ENCODE measurements at regions not wholly inside any gene's neighbourhood (a gene's known extent, or its start where the extent isn't known, plus 50 kb on each side); places are given as distances from the start of the nearest gene placed in this dataset.
A peak's percentile ranks its signal among the peaks of the same experiment; 100 is the strongest.

- Histone ChIP-seq H3K36me3 (no peaks in the 10 kb centered on the region), H3K9me3 (replicated peaks) (no peaks in the 10 kb centered on the region), H3K27ac (no peak overlapping the region), H3K4me1 (no peaks in the 10 kb centered on the region), H3K4me3 (no peak overlapping the region), H3K27me3 (no peaks in the 10 kb centered on the region)
- DNase-seq, result no peak
Observed at GRCh38 chr16:73629011-73629410, 581.1 kb upstream of the ZFHX3 start.

DNA sequence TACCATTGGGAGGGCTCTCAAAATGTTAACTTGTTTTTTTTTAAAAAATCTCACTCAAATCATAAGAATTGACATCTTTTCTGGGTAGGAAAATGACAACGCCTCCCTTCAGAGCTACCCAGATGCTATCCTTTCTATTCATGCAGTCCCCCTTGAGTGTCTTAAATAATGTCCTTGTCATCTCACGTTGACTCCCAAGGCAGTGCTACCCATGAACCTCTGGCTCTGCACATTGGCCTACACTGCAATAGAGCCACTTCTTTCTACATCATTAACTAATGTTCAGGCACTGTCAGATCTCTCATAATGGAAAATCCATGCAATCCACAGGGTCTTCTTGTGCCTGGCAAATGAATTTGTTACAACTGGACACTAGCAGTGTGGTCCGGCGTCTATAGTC is 569.8 kb upstream of the ZFHX3 start:
- Histone ChIP-seq H3K4me1 (no peaks in the 10 kb centered on the region; the same call in 1 of the 2 replicates), H3K36me3 (no peaks in the 10 kb centered on the region), H3K27ac (no peak overlapping the region), H3K9me3 (replicated peaks) (no peaks in the 10 kb centered on the region), H3K4me3 (no peak overlapping the region), H3K27me3 (no peaks in the 10 kb centered on the region)
- no peak for DNase-seq

GRCh38 chr16:73616770-73617169 is 568.8 kb upstream of the ZFHX3 start:
- H3K27ac ChIP-seq, result no peak overlapping the region
- H3K4me1 ChIP-seq, result peaks cover 7% of the 10 kb centered on the region
- no peaks in the 10 kb centered on the region for H3K27me3 ChIP-seq
- no peaks in the 10 kb centered on the region for H3K9me3 ChIP-seq (replicated peaks)
- no peaks in the 10 kb centered on the region for H3K36me3 ChIP-seq
- H3K4me3 ChIP-seq, result no peak overlapping the region
- no peak for DNase-seq

DNA sequence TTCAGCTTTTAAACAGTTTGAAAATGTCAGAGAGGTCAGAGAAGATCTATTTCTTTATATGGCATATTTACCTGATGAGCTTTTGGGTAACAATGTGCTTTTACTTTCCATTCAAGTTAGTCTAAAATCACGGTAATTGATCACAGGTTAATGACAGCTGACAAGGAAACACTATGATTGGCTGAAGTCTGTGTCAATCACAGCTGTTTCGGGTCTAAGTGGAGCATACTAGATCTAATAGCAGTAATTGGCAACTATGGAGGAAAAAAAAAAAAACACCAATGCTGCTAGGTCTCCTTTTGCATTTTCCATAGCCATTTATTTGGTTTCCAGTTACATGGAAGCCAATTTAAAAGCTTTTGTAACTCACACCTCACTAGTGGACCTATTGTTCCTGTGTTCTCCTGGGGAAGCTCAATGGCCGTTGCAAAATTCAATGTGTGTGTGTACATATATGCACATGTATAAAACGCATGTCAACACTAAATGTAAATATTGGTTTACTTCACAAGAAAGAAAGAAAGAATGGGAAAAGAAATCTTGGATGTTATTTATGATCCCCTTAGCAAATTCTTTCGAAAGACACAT is 568.3 kb upstream of the ZFHX3 start:
- Histone ChIP-seq H3K27ac (peak overlapping the region; percentile 82), H3K36me3 (no peaks in the 10 kb centered on the region), H3K27me3 (no peaks in the 10 kb centered on the region), H3K4me3 (no peak overlapping the region), H3K4me1 (peaks cover 12% of the 10 kb centered on the region), H3K9me3 (replicated peaks) (no peaks in the 10 kb centered on the region)
- peak in 1 of 2 experiments; percentile 20 for DNase-seq

DNA sequence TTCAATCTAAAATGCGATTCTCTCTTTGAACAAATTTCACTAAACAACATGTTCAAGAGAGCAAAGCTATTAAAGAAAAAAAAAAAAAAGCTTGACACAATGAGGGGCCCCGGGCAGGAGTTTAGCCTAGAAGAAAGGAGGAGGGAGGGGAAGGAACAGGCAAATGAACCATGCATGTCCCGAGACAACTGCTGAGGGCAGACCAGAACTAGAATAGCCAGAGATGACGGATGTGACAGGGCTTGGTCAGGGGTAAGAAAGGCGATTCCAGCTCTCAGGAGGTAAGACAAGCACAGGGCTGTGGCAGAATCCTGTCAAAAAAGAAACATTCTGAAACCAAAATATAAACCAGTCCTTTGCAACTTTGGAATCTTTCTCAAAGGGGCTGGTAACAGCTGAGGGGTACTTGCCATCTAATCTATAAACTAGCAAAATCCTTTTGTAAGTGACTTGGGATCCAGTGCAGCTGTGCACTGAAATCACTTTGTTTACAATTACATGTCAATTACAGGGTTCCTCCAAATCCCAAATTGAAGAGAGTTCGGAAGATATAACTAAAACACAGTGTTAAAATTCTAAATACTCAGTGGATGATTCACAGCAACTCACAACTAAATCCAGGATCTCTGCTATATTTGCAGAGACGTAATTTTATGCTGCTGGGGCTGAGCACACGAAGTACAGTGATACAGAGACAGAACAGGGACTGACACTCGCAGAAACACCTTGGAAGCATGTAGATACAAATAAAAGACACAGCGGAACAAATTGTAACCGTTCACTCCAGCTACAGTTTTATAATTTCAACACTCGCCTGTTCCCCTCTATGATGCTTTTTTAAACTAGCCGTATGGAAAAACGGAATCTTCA is 567.4 kb upstream of the ZFHX3 start:
- Histone ChIP-seq H3K9me3 (replicated peaks) (no peaks in the 10 kb centered on the region), H3K4me1 (peaks cover 19% of the 10 kb centered on the region), H3K36me3 (no peaks in the 10 kb centered on the region), H3K27me3 (no peaks in the 10 kb centered on the region), H3K4me3 (peak overlapping the region; percentile 41), H3K27ac (peak overlapping the region; percentile 82)
- DNase-seq, result peak; percentile 43 to 62

DNA sequence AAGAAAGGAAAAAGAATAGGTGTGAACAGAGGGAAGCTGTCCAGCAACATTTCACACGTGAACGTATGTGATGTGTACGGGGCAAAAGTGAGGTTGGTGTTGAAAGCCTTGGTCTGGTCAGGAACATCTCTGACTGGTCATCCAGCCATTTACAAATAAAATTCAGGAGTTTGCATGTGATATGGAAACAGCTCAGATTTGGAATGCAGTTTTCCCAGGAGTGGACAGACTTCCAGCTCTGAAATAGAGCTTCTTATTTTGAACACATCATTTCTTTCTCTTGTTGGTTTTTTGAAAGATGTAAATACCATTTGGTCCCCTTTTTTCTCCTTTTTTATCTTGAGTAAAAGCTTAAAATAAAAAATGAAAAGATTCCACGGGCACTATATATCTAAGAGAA is 566.2 kb upstream of the ZFHX3 start:
- Histone ChIP-seq H3K27ac (no peak overlapping the region), H3K9me3 (replicated peaks) (no peaks in the 10 kb centered on the region), H3K4me3 (no peak overlapping the region), H3K36me3 (no peaks in the 10 kb centered on the region), H3K27me3 (no peaks in the 10 kb centered on the region), H3K4me1 (peaks cover 20% of the 10 kb centered on the region)
- no peak for DNase-seq

DNA sequence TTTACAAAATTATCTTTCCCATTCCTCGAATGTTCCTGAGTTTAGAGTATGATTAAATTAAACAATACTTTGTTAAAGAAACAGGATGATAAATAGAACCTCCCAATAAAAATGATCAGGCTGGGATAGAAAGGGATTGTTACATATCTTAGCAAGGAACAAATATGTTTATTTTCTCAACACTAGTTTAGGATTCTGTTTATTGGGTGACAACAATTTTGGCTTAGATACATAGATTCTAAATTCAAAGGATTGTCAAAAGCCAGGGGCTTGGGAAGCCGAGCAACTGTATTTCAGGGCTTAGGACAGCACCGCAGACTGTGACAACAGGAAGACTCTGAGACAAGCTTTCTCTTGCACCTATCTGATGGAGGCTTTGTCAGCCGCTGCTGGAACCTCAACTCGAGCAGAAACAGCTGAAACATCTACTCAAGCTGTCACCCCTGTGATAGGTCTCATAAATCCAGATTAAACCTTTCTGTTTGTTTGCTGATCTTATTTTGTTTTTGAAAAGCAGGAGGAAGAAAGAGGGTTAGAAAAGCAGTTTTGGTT is 562.8 kb upstream of the ZFHX3 start:
- DNase-seq, result peak; percentile 34 to 59
- Histone ChIP-seq H3K27ac (peak overlapping the region; percentile 65), H3K4me1 (peaks cover 22% of the 10 kb centered on the region), H3K9me3 (replicated peaks) (no peaks in the 10 kb centered on the region), H3K36me3 (no peaks in the 10 kb centered on the region), H3K4me3 (peak overlapping the region; percentile 29), H3K27me3 (no peaks in the 10 kb centered on the region)

DNA sequence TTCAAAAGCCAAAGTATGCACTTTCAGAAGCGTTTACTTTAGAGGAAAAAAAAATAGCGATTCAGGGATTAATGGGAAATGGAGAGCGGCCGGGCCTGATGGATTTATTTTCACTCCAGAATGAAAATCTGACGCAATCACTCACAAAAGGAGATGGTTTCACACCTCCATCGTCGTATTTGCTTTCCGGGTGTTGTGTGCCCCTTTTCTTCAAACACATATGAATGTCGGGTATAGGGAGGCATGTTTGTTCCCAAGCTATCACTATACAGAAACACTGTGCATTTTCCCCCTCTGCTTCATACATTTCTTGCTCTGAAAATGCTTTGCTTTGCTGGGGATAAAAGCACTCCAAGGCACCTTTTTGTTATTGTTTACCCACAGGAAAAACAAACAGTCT is 562.2 kb upstream of the ZFHX3 start:
- H3K27ac ChIP-seq, result peak overlapping the region; percentile 65
- no peaks in the 10 kb centered on the region for H3K27me3 ChIP-seq
- peak overlapping the region; percentile 29 for H3K4me3 ChIP-seq
- peaks cover 25% of the 10 kb centered on the region for H3K4me1 ChIP-seq
- no peaks in the 10 kb centered on the region for H3K36me3 ChIP-seq
- H3K9me3 ChIP-seq (replicated peaks), result no peaks in the 10 kb centered on the region
- no peak for DNase-seq

DNA sequence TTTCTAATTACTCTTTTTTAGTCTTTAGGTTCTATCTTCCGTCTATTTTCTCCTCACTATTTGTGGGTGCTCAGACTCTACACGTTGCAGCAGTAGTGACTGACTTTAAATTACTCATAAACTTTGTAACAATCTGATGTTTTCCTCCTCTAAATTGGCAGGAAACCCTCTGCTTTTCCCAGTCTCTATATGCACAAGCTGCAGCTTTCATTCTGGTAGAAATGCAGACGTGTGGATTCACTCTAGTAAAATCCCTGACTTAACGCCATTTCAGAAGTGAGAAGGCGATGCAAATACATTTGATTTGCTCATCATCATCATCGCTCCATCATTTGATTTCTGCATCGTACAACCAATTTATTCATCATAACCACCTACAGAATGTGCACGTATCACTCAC is 561.0 kb upstream of the ZFHX3 start:
- DNase-seq, result no peak
- H3K27me3 ChIP-seq, result no peaks in the 10 kb centered on the region
- no peak overlapping the region for H3K4me3 ChIP-seq
- H3K36me3 ChIP-seq, result no peaks in the 10 kb centered on the region
- H3K27ac ChIP-seq, result no peak overlapping the region
- peaks cover 30% of the 10 kb centered on the region for H3K4me1 ChIP-seq
- no peaks in the 10 kb centered on the region for H3K9me3 ChIP-seq (replicated peaks)

DNA sequence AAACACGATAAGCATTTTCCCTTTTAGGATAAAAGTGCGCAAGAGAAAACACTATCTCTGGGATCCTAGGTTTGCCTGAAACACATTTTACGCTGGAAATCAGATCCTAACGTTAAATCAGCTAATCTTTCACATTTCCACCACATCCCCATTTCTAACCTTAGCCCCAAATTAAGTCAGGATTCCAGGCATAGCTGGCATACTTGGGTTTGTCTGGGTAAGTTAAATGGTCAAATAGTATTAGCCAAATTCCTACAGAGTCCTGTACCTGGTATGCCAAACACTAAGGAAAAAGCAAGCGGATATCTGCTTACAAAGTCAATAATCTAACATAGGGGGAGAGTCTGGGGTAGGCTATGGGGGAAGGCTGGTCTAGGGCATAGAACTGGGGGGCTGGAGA is 557.4 kb upstream of the ZFHX3 start:
- peak in 1 of 2 experiments; percentile 16 for DNase-seq
- H3K36me3 ChIP-seq, result no peaks in the 10 kb centered on the region
- H3K4me3 ChIP-seq, result 0 out of 2 replicates have a peak overlapping the region, but pooled peaks have one; percentile 2
- H3K27me3 ChIP-seq, result no peaks in the 10 kb centered on the region
- H3K27ac ChIP-seq, result peak overlapping the region; percentile 76
- no peaks in the 10 kb centered on the region for H3K9me3 ChIP-seq (replicated peaks)
- H3K4me1 ChIP-seq, result peaks cover 10% of the 10 kb centered on the region

GRCh38 chr16:73601911-73602310 is 554.0 kb upstream of the ZFHX3 start:
- no peak overlapping the region for H3K4me3 ChIP-seq
- H3K36me3 ChIP-seq, result no peaks in the 10 kb centered on the region
- no peak for DNase-seq
- H3K4me1 ChIP-seq, result peaks cover 9% of the 10 kb centered on the region
- no peak overlapping the region for H3K27ac ChIP-seq
- H3K27me3 ChIP-seq, result no peaks in the 10 kb centered on the region
- no peaks in the 10 kb centered on the region for H3K9me3 ChIP-seq (replicated peaks)

- H3K36me3 ChIP-seq, result no peaks in the 10 kb centered on the region
- no peaks in the 10 kb centered on the region for H3K27me3 ChIP-seq
- H3K4me3 ChIP-seq, result no peak overlapping the region
- no peak for DNase-seq
- no peaks in the 10 kb centered on the region for H3K9me3 ChIP-seq (replicated peaks)
- no peak overlapping the region for H3K27ac ChIP-seq
- H3K4me1 ChIP-seq, result peaks cover 2% of the 10 kb centered on the region; the same call in 1 of the 2 replicates
Observed at GRCh38 chr16:73599870-73600269, 551.9 kb upstream of the ZFHX3 start.

- DNase-seq, result no peak
- Histone ChIP-seq H3K27ac (no peak overlapping the region), H3K9me3 (replicated peaks) (no peaks in the 10 kb centered on the region)
Observed at GRCh38 chr16:73599351-73599750, 551.4 kb upstream of the ZFHX3 start.

GRCh38 chr16:73584157-73584556 is 536.2 kb upstream of the ZFHX3 start:
- Histone ChIP-seq H3K27ac (no peak overlapping the region), H3K27me3 (no peaks in the 10 kb centered on the region), H3K4me1 (no peaks in the 10 kb centered on the region), H3K36me3 (no peaks in the 10 kb centered on the region), H3K4me3 (no peak overlapping the region), H3K9me3 (replicated peaks) (no peaks in the 10 kb centered on the region)
- DNase-seq, result no peak

More at GRCh38 chr16:73599351-73599750, 551.4 kb upstream of the ZFHX3 start:
- H3K4me3 ChIP-seq, result no peak overlapping the region
- no peaks in the 10 kb centered on the region for H3K36me3 ChIP-seq
- H3K4me1 ChIP-seq, result no peaks in the 10 kb centered on the region
- no peaks in the 10 kb centered on the region for H3K27me3 ChIP-seq

GRCh38 chr16:73572135-73572828 is 524.4 kb upstream of the ZFHX3 start:
- H3K4me1 ChIP-seq, result no peaks in the 10 kb centered on the region; the same call in 1 of the 2 replicates
- no peaks in the 10 kb centered on the region for H3K36me3 ChIP-seq
- no peaks in the 10 kb centered on the region for H3K9me3 ChIP-seq (replicated peaks)
- DNase-seq, result peak; percentile 37 to 44
- no peaks in the 10 kb centered on the region for H3K27me3 ChIP-seq
- no peak overlapping the region for H3K4me3 ChIP-seq
- no peak overlapping the region for H3K27ac ChIP-seq

Measured in SJCRH30 (cell line).